ENCODE measurements at regions not wholly inside any gene's neighbourhood (a gene's known extent, or its start where the extent isn't known, plus 50 kb on each side); places are given as distances from the start of the nearest gene placed in this dataset.

- Histone ChIP-seq H3K27ac (ENCODE audit: low read length) (no peak overlapping the region), H3K4me3 (ENCODE audit: control insufficient read depth in 1 of 2, extremely low read depth in 1 of 2, low read length in 1 of 2) (no peak overlapping the region), H3K4me1 (ENCODE audit: control insufficient read depth in 1 of 2, extremely low read depth in 1 of 2, insufficient read depth in 2 of 2, low read length in 2 of 2) (peaks cover 3 to 11% of the 10 kb centered on the region in 2 experiments), H3K9me3 (no peaks in the 10 kb centered on the region), H3K27me3 (replicated peaks in 1 of 2; ENCODE audit: control insufficient read depth in 2 of 2, extremely low read depth in 1 of 2, insufficient read depth in 2 of 2, low read length in 1 of 2) (no peaks in the 10 kb centered on the region), H3K36me3 (ENCODE audit: control insufficient read depth in 2 of 2, extremely low read depth in 1 of 2, insufficient read depth in 1 of 2, low read length in 1 of 2) (no peaks in the 10 kb centered on the region)
- peak in 4 of 35 experiments; percentile 8 to 26 (median 10) for DNase-seq
- Mint-ChIP-seq H3K36me3 (peaks cover 4% of the 10 kb centered on the region), H3K9me3 (peaks cover 0 to 8% (median 2%) of the 10 kb centered on the region in 3 donors), H3K4me1 (peaks cover 19 to 24% (median 23%) of the 10 kb centered on the region in 3 donors), H3K27me3 (no peaks in the 10 kb centered on the region), H3K27ac (peak overlapping the region; percentile 43 to 53), H3K4me3 (no peak overlapping the region)
- ChIA-PET CTCF (no interaction called here), POLR2A (no interaction called here)
- WGBS (ENCODE audit: insufficient coverage), result no CpG with 5 or more reads among the region's 3 CpGs
- ATAC-seq (replicated peaks in 1 of 4), result peak in 2 of 4 experiments; percentile 56 to 58
Measured at GRCh38 chr12:91948504-91948903, 197.1 kb downstream of the BTG1 start.

- POLR2A ChIA-PET, result no interaction called here
- H3K9me3 Mint-ChIP-seq, result peaks cover 0 to 13% (median 6%) of the 10 kb centered on the region in 3 donors
- peaks cover 7% of the 10 kb centered on the region for H3K36me3 Mint-ChIP-seq
- CTCF ChIA-PET, result interaction anchor here in 1 of 2 donors (0.5 kb wide), 1 partner anchor 199 kb away, joined by 4 read pairs; no protein-coding TSS in a partner anchor
- DNase-seq (no peak), ATAC-seq (replicated peaks in 1 of 4) (peak in 2 of 4 experiments; percentile 23 to 50)
- H3K27me3 ChIP-seq (replicated peaks in 1 of 2; ENCODE audit: control insufficient read depth in 2 of 2, extremely low read depth in 1 of 2, insufficient read depth in 2 of 2, low read length in 1 of 2), result no peaks in the 10 kb centered on the region
- H3K4me1 Mint-ChIP-seq, result peaks cover 23 to 25% (median 24%) of the 10 kb centered on the region in 3 donors
- H3K27ac ChIP-seq (ENCODE audit: low read length), result no peak overlapping the region
- no peak overlapping the region for H3K27ac Mint-ChIP-seq
- H3K4me3 ChIP-seq (ENCODE audit: control insufficient read depth in 1 of 2, extremely low read depth in 1 of 2, low read length in 1 of 2), result no peak overlapping the region
- no peaks in the 10 kb centered on the region for H3K36me3 ChIP-seq (ENCODE audit: control insufficient read depth in 2 of 2, extremely low read depth in 1 of 2, insufficient read depth in 1 of 2, low read length in 1 of 2)
- no CpG with 5 or more reads among the region's 5 CpGs for WGBS (ENCODE audit: insufficient coverage)
- H3K4me3 Mint-ChIP-seq, result no peak overlapping the region
- no peaks in the 10 kb centered on the region for H3K27me3 Mint-ChIP-seq
- H3K9me3 ChIP-seq, result no peaks in the 10 kb centered on the region
- H3K4me1 ChIP-seq (ENCODE audit: control insufficient read depth in 1 of 2, extremely low read depth in 1 of 2, insufficient read depth in 2 of 2, low read length in 2 of 2), result peaks cover 3 to 11% of the 10 kb centered on the region in 2 experiments
Measured at GRCh38 chr12:91947459-91947858, 198.2 kb downstream of the BTG1 start.

- Histone ChIP-seq H3K27ac (ENCODE audit: low read length) (no peak overlapping the region), H3K9me3 (no peaks in the 10 kb centered on the region), H3K36me3 (ENCODE audit: control insufficient read depth in 2 of 2, extremely low read depth in 1 of 2, insufficient read depth in 1 of 2, low read length in 1 of 2) (no peaks in the 10 kb centered on the region), H3K4me3 (ENCODE audit: control insufficient read depth in 1 of 2, extremely low read depth in 1 of 2, low read length in 1 of 2) (no peak overlapping the region), H3K4me1 (ENCODE audit: control insufficient read depth in 1 of 2, extremely low read depth in 1 of 2, insufficient read depth in 2 of 2, low read length in 2 of 2) (peaks cover 3 to 11% of the 10 kb centered on the region in 2 experiments), H3K27me3 (replicated peaks in 1 of 2; ENCODE audit: control insufficient read depth in 2 of 2, extremely low read depth in 1 of 2, insufficient read depth in 2 of 2, low read length in 1 of 2) (no peaks in the 10 kb centered on the region)
- ChIA-PET CTCF (interaction anchor here in 1 of 2 donors (0.6 kb wide), 1 partner anchor 78 kb away, joined by 3 read pairs; no protein-coding TSS in a partner anchor), POLR2A (no interaction called here)
- peaks cover 0 to 17% (median 10%) of the 10 kb centered on the region in 3 donors for H3K9me3 Mint-ChIP-seq
- no peak overlapping the region for H3K4me3 Mint-ChIP-seq
- peaks cover 7% of the 10 kb centered on the region for H3K36me3 Mint-ChIP-seq
- ATAC-seq (replicated peaks in 1 of 4) (no peak), DNase-seq (no peak)
- no peaks in the 10 kb centered on the region for H3K27me3 Mint-ChIP-seq
- H3K27ac Mint-ChIP-seq, result no peak overlapping the region
- no CpG with 5 or more reads among the region's 1 CpG for WGBS (ENCODE audit: insufficient coverage)
- H3K4me1 Mint-ChIP-seq, result peaks cover 23 to 25% (median 23%) of the 10 kb centered on the region in 3 donors
Measured at GRCh38 chr12:91944637-91945036, 201.0 kb downstream of the BTG1 start.

- peaks cover 4 to 26% (median 5%) of the 10 kb centered on the region in 3 donors for H3K4me1 Mint-ChIP-seq
- no peak overlapping the region for H3K27ac ChIP-seq (ENCODE audit: low read length)
- CTCF ChIA-PET, result no interaction called here
- no peak overlapping the region for H3K4me3 Mint-ChIP-seq
- H3K27me3 Mint-ChIP-seq, result no peaks in the 10 kb centered on the region
- peaks cover 0 to 23% (median 10%) of the 10 kb centered on the region in 3 donors for H3K9me3 Mint-ChIP-seq
- ATAC-seq (replicated peaks in 1 of 4), result no peak
- POLR2A ChIA-PET, result no interaction called here
- no peak overlapping the region for H3K4me3 ChIP-seq (ENCODE audit: control insufficient read depth in 1 of 2, extremely low read depth in 1 of 2, low read length in 1 of 2)
- no peak for DNase-seq
- H3K27me3 ChIP-seq (replicated peaks in 1 of 2; ENCODE audit: control insufficient read depth in 2 of 2, extremely low read depth in 1 of 2, insufficient read depth in 2 of 2, low read length in 1 of 2), result no peaks in the 10 kb centered on the region
- peaks cover 7% of the 10 kb centered on the region for H3K36me3 Mint-ChIP-seq
- H3K27ac Mint-ChIP-seq, result no peak overlapping the region
- H3K9me3 ChIP-seq, result peaks cover 3% of the 10 kb centered on the region
- H3K36me3 ChIP-seq (ENCODE audit: control insufficient read depth in 2 of 2, extremely low read depth in 1 of 2, insufficient read depth in 1 of 2, low read length in 1 of 2), result no peaks in the 10 kb centered on the region
- no CpG with 5 or more reads among the region's 1 CpG for WGBS (ENCODE audit: insufficient coverage)
- no peaks in the 10 kb centered on the region for H3K4me1 ChIP-seq (ENCODE audit: control insufficient read depth in 1 of 2, extremely low read depth in 1 of 2, insufficient read depth in 2 of 2, low read length in 2 of 2)
Measured at GRCh38 chr12:91940826-91941570, 204.6 kb downstream of the BTG1 start.

- ChIA-PET CTCF (no interaction called here), POLR2A (no interaction called here)
- no peaks in the 10 kb centered on the region for H3K36me3 ChIP-seq (ENCODE audit: control insufficient read depth in 2 of 2, extremely low read depth in 1 of 2, insufficient read depth in 1 of 2, low read length in 1 of 2)
- ATAC-seq (replicated peaks in 1 of 4) (no peak), DNase-seq (no peak)
- H3K9me3 ChIP-seq, result peaks cover 3% of the 10 kb centered on the region
- peaks cover 7% of the 10 kb centered on the region for H3K36me3 Mint-ChIP-seq
- peaks cover 0 to 20% (median 8%) of the 10 kb centered on the region in 3 donors for H3K9me3 Mint-ChIP-seq
- no peak overlapping the region for H3K4me3 Mint-ChIP-seq
- H3K4me1 Mint-ChIP-seq, result peaks cover 5 to 31% (median 5%) of the 10 kb centered on the region in 3 donors
- H3K27me3 Mint-ChIP-seq, result no peaks in the 10 kb centered on the region
- H3K4me3 ChIP-seq (ENCODE audit: control insufficient read depth in 1 of 2, extremely low read depth in 1 of 2, low read length in 1 of 2), result no peak overlapping the region
- no peaks in the 10 kb centered on the region for H3K4me1 ChIP-seq (ENCODE audit: control insufficient read depth in 1 of 2, extremely low read depth in 1 of 2, insufficient read depth in 2 of 2, low read length in 2 of 2)
- WGBS (ENCODE audit: insufficient coverage), result no CpG with 5 or more reads among the region's 1 CpG
- H3K27ac Mint-ChIP-seq, result no peak overlapping the region
- no peaks in the 10 kb centered on the region for H3K27me3 ChIP-seq (replicated peaks in 1 of 2; ENCODE audit: control insufficient read depth in 2 of 2, extremely low read depth in 1 of 2, insufficient read depth in 2 of 2, low read length in 1 of 2)
- H3K27ac ChIP-seq (ENCODE audit: low read length), result no peak overlapping the region
Measured at GRCh38 chr12:91940322-91940721, 205.3 kb downstream of the BTG1 start.

GRCh38 chr12:91937706-91938105, 207.9 kb downstream of the BTG1 start:
- ChIA-PET POLR2A (interaction anchor here in 1 of 2 donors (0.5 kb wide), 1 partner anchor 21 kb away, joined by 3 read pairs; no protein-coding TSS in a partner anchor), CTCF (no interaction called here)
- WGBS (ENCODE audit: insufficient coverage), result 60% methylated on average over 1 of the region's 1 CpG
- Histone ChIP-seq H3K9me3 (peaks cover 3% of the 10 kb centered on the region), H3K4me3 (ENCODE audit: control insufficient read depth in 1 of 2, extremely low read depth in 1 of 2, low read length in 1 of 2) (no peak overlapping the region), H3K4me1 (ENCODE audit: control insufficient read depth in 1 of 2, extremely low read depth in 1 of 2, insufficient read depth in 2 of 2, low read length in 2 of 2) (peaks cover 0 to 2% of the 10 kb centered on the region in 2 experiments), H3K36me3 (ENCODE audit: control insufficient read depth in 2 of 2, extremely low read depth in 1 of 2, insufficient read depth in 1 of 2, low read length in 1 of 2) (no peaks in the 10 kb centered on the region), H3K27me3 (replicated peaks in 1 of 2; ENCODE audit: control insufficient read depth in 2 of 2, extremely low read depth in 1 of 2, insufficient read depth in 2 of 2, low read length in 1 of 2) (no peaks in the 10 kb centered on the region), H3K27ac (ENCODE audit: low read length) (no peak overlapping the region)
- H3K36me3 Mint-ChIP-seq, result no peaks in the 10 kb centered on the region
- H3K27me3 Mint-ChIP-seq, result no peaks in the 10 kb centered on the region
- ATAC-seq (replicated peaks in 1 of 4) (no peak), DNase-seq (no peak)
- H3K4me1 Mint-ChIP-seq, result peaks cover 0 to 23% (median 5%) of the 10 kb centered on the region in 3 donors
- H3K27ac Mint-ChIP-seq, result no peak overlapping the region
- H3K4me3 Mint-ChIP-seq, result no peak overlapping the region
- peaks cover 0 to 11% (median 4%) of the 10 kb centered on the region in 3 donors for H3K9me3 Mint-ChIP-seq

All from T-cell (primary cell).